ENCODE measurements at regions not wholly inside any gene's neighbourhood (a gene's known extent, or its start where the extent isn't known, plus 50 kb on each side); places are given as distances from the start of the nearest gene placed in this dataset.

GRCh38 chr4:145271194-145271593 is 90.8 kb upstream of the OTUD4 start:
- no peak for TF ChIP-seq CTCF (IDR thresholded peaks at IDR 0.05 in 2 of 3, conservative IDR thresholded peaks at IDR 0.05 in 1 of 3; ENCODE audit: control insufficient read depth in 2 of 3, extremely low read depth in 1 of 3, insufficient read depth in 1 of 3, low read depth in 3 of 3, low read length in 3 of 3)
- TF ChIP-seq ZSCAN29 (IDR thresholded peaks at IDR 0.05) = no peak

All from GM12878 (cell line).